ENCODE measurements at regions not wholly inside any gene's neighbourhood (a gene's known extent, or its start where the extent isn't known, plus 50 kb on each side); places are given as distances from the start of the nearest gene placed in this dataset.

GRCh38 chr2:117299451-117299850 lies 515.0 kb upstream of the DDX18 start:
- no peaks in the 10 kb centered on the region for H3K36me3 ChIP-seq (ENCODE audit: control insufficient read depth in 2 of 3, insufficient read depth in 3 of 3, low read length in 3 of 3)
- no peaks in the 10 kb centered on the region for H3K27me3 ChIP-seq (ENCODE audit: control insufficient read depth, insufficient read depth, low read length)
- intact Hi-C loops (cut with DNase I), result no loop called here
- no peak for DNase-seq
- no peak for TF ChIP-seq CTCF (IDR thresholded peaks at IDR 0.05; ENCODE audit: borderline replicate concordance, extremely low read depth, insufficient read depth)
- no peaks in the 10 kb centered on the region for H3K4me1 ChIP-seq (ENCODE audit: control insufficient read depth in 2 of 3, insufficient read depth in 2 of 3, low read depth in 1 of 3, low read length in 3 of 3)
- H3K9ac ChIP-seq (ENCODE audit: low read length in 3 of 3), result no peak overlapping the region
- H3K9me3 ChIP-seq (ENCODE audit: control insufficient read depth in 2 of 3, insufficient read depth in 1 of 3, low read length in 3 of 3), result no peaks in the 10 kb centered on the region
- H3K4me3 ChIP-seq (ENCODE audit: low read length in 3 of 3), result no peak overlapping the region
- H3K27ac ChIP-seq (ENCODE audit: low read depth in 2 of 2, low read length in 2 of 2), result no peak overlapping the region
- no peak for FAIRE-seq

GRCh38 chr2:117308861-117309770 lies 505.4 kb upstream of the DDX18 start:
- no peak for FAIRE-seq
- Histone ChIP-seq H3K4me1 (ENCODE audit: control insufficient read depth in 2 of 3, insufficient read depth in 2 of 3, low read depth in 1 of 3, low read length in 3 of 3) (no peaks in the 10 kb centered on the region), H3K27ac (ENCODE audit: low read depth in 2 of 2, low read length in 2 of 2) (no peak overlapping the region), H3K9ac (ENCODE audit: low read length in 3 of 3) (no peak overlapping the region), H3K36me3 (ENCODE audit: control insufficient read depth in 2 of 3, insufficient read depth in 3 of 3, low read length in 3 of 3) (no peaks in the 10 kb centered on the region), H3K27me3 (ENCODE audit: control insufficient read depth, insufficient read depth, low read length) (no peaks in the 10 kb centered on the region), H3K9me3 (ENCODE audit: control insufficient read depth in 2 of 3, insufficient read depth in 1 of 3, low read length in 3 of 3) (no peaks in the 10 kb centered on the region), H3K4me3 (ENCODE audit: low read length in 3 of 3) (no peak overlapping the region)
- intact Hi-C loops (cut with DNase I), result no loop called here
- no peak for DNase-seq
- TF ChIP-seq CTCF (IDR thresholded peaks at IDR 0.05; ENCODE audit: borderline replicate concordance, extremely low read depth, insufficient read depth), result no peak

- Histone ChIP-seq H3K4me1 (ENCODE audit: control insufficient read depth in 2 of 3, insufficient read depth in 2 of 3, low read depth in 1 of 3, low read length in 3 of 3) (no peaks in the 10 kb centered on the region), H3K4me3 (ENCODE audit: low read length in 3 of 3) (no peak overlapping the region), H3K9me3 (ENCODE audit: control insufficient read depth in 2 of 3, insufficient read depth in 1 of 3, low read length in 3 of 3) (no peaks in the 10 kb centered on the region), H3K36me3 (ENCODE audit: control insufficient read depth in 2 of 3, insufficient read depth in 3 of 3, low read length in 3 of 3) (no peaks in the 10 kb centered on the region), H3K9ac (ENCODE audit: low read length in 3 of 3) (no peak overlapping the region), H3K27ac (ENCODE audit: low read depth in 2 of 2, low read length in 2 of 2) (no peak overlapping the region), H3K27me3 (ENCODE audit: control insufficient read depth, insufficient read depth, low read length) (no peaks in the 10 kb centered on the region)
- no peak for DNase-seq
- TF ChIP-seq CTCF (IDR thresholded peaks at IDR 0.05; ENCODE audit: borderline replicate concordance, extremely low read depth, insufficient read depth), result no peak
- FAIRE-seq, result no peak
- intact Hi-C loops (cut with DNase I), result no loop called here
Measured at GRCh38 chr2:117321816-117322215, 492.7 kb upstream of the DDX18 start.

Measured in kidney (tissue), 13 donors.